GM23338 (cell line): ENCODE measurements at regions not wholly inside any gene's neighbourhood (a gene's known extent, or its start where the extent isn't known, plus 50 kb on each side); places are given as distances from the start of the nearest gene placed in this dataset.
A peak's percentile ranks its signal among the peaks of the same experiment; 100 is the strongest.

Source experiments
- CREB1 ChIP-seq: fragments of 250-450 bp; sonication (Bioruptor Pico); IDR thresholded peaks from 2 replicates; pipeline ENCODE4 v1.5.0; 2020; ENCODE audit warnings: low read depth, mild to moderate bottlenecking, moderate library complexity
- EZH2 ChIP-seq: fragments of 200-600 bp; sonication (generic); IDR thresholded peaks from one replicate; pipeline ENCODE4 v1.8.0; 2017; ENCODE audit warnings: antibody characterized with exemption, mild to moderate bottlenecking, low read depth; ENCODE audit not compliant: unreplicated experiment
- EZH2phosphoT487 ChIP-seq: fragments of 200-600 bp; sonication (generic); IDR thresholded peaks from one replicate; pipeline ENCODE4 v1.8.1; 2018; ENCODE audit warnings: antibody characterized with exemption; ENCODE audit not compliant: unreplicated experiment
- JUNB ChIP-seq: IDR thresholded peaks from one replicate; pipeline ENCODE4 v1.6.1; 2016; ENCODE audit warnings: antibody characterized with exemption; ENCODE audit not compliant: unreplicated experiment
- NANOG ChIP-seq: IDR thresholded peaks from 2 replicates; pipeline ENCODE4 v1.6.1; 2016; ENCODE audit warnings: antibody characterized with exemption, borderline replicate concordance
- POLR2AphosphoS5 ChIP-seq: IDR thresholded peaks from 2 replicates; pipeline ENCODE4 v1.6.1; 2016; ENCODE audit warnings: antibody characterized with exemption, low read depth
- STAT1 ChIP-seq: IDR thresholded peaks from one replicate; pipeline ENCODE4 v1.6.1; 2016; ENCODE audit warnings: antibody characterized with exemption; ENCODE audit not compliant: unreplicated experiment
- ZNF114 ChIP-seq: fragments of 250-450 bp; sonication (Bioruptor Pico); IDR thresholded peaks from 2 replicates; pipeline ENCODE4 v1.5.0; 2020; ENCODE audit warnings: mild to moderate bottlenecking, moderate library complexity
- ZNF331 ChIP-seq: fragments of 250-450 bp; sonication (Bioruptor Pico); IDR thresholded peaks from 2 replicates; pipeline ENCODE4 v1.5.0; 2020; ENCODE audit warnings: low read depth, mild to moderate bottlenecking, moderate library complexity
- TF ChIP-seq, protein P1 (sequence below), 2 experiments: fragments of 200-600 bp in 1 of 2; sonication (generic) in 1 of 2; conservative IDR thresholded peaks; 2 replicates each; pipeline versions ENCODE4 v1.5.1 to v1.6.1; 2016 to 2017; ENCODE audit warnings: antibody characterized with exemption in 2 of 2, low read depth in 2 of 2, mild to moderate bottlenecking in 2 of 2, moderate library complexity in 1 of 2
- TF ChIP-seq, protein P2 (sequence below): IDR thresholded peaks from one replicate; pipeline ENCODE4 v1.6.1; 2018; ENCODE audit warnings: antibody characterized with exemption; ENCODE audit not compliant: unreplicated experiment
- TF ChIP-seq, protein P3 (sequence below): IDR thresholded peaks from 2 replicates; pipeline ENCODE4 v1.6.1; 2016; ENCODE audit warnings: antibody characterized with exemption

DNA sequence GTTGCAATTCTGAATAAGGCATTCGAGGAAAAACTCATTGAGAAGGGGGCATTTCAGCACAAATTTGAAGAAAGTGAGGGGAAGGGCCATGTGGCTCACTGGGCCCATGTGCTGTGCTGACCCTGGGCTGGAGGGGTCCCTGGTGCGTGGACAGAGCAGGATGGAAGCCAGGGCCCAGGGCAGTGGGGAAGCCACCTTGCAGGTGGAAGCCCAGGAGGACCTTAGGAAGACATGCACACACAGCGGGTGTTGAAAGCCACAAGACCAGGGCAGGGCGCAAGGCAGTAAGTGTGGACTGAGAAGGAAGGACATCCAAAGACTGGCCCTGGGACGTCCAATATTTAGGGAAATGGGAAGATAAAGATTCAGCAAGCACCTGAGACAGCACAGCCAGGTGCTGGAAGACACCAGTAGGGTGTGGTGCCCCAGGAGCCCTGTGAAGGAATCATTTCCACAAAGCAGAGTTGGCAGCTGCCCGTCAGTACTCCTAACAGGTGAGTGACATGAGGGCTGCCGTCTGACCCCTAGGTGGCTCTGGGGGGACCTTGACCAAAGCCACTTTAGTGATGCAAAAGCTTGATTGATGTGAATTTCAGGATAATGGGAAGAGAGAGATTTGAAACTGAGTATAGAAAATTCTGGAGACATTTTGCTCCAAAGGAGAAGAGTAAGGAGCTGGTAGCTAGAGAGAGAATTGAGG is 254.4 kb upstream of the EXOC2 start:
- no peak for TF ChIP-seq EZH2phosphoT487
- TF ChIP-seq, protein P1, sequence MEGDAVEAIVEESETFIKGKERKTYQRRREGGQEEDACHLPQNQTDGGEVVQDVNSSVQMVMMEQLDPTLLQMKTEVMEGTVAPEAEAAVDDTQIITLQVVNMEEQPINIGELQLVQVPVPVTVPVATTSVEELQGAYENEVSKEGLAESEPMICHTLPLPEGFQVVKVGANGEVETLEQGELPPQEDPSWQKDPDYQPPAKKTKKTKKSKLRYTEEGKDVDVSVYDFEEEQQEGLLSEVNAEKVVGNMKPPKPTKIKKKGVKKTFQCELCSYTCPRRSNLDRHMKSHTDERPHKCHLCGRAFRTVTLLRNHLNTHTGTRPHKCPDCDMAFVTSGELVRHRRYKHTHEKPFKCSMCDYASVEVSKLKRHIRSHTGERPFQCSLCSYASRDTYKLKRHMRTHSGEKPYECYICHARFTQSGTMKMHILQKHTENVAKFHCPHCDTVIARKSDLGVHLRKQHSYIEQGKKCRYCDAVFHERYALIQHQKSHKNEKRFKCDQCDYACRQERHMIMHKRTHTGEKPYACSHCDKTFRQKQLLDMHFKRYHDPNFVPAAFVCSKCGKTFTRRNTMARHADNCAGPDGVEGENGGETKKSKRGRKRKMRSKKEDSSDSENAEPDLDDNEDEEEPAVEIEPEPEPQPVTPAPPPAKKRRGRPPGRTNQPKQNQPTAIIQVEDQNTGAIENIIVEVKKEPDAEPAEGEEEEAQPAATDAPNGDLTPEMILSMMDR (conservative IDR thresholded peaks at IDR 0.05; ENCODE audit: low read depth in 2 of 2) = 0 out of 4 replicates have a peak, but pooled peaks have one; percentile 8 to 11
- TF ChIP-seq, protein P2, sequence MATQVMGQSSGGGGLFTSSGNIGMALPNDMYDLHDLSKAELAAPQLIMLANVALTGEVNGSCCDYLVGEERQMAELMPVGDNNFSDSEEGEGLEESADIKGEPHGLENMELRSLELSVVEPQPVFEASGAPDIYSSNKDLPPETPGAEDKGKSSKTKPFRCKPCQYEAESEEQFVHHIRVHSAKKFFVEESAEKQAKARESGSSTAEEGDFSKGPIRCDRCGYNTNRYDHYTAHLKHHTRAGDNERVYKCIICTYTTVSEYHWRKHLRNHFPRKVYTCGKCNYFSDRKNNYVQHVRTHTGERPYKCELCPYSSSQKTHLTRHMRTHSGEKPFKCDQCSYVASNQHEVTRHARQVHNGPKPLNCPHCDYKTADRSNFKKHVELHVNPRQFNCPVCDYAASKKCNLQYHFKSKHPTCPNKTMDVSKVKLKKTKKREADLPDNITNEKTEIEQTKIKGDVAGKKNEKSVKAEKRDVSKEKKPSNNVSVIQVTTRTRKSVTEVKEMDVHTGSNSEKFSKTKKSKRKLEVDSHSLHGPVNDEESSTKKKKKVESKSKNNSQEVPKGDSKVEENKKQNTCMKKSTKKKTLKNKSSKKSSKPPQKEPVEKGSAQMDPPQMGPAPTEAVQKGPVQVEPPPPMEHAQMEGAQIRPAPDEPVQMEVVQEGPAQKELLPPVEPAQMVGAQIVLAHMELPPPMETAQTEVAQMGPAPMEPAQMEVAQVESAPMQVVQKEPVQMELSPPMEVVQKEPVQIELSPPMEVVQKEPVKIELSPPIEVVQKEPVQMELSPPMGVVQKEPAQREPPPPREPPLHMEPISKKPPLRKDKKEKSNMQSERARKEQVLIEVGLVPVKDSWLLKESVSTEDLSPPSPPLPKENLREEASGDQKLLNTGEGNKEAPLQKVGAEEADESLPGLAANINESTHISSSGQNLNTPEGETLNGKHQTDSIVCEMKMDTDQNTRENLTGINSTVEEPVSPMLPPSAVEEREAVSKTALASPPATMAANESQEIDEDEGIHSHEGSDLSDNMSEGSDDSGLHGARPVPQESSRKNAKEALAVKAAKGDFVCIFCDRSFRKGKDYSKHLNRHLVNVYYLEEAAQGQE = no peak
- no peak for TF ChIP-seq EZH2
- TF ChIP-seq POLR2AphosphoS5 = no peak
- no peak for TF ChIP-seq CREB1 (CRISPR knock-in tag)
- no peak for TF ChIP-seq NANOG
- no peak for TF ChIP-seq JUNB
- no peak for TF ChIP-seq ZNF114 (CRISPR knock-in tag)
- no peak for TF ChIP-seq ZNF331 (CRISPR knock-in tag)
- TF ChIP-seq, protein P3, sequence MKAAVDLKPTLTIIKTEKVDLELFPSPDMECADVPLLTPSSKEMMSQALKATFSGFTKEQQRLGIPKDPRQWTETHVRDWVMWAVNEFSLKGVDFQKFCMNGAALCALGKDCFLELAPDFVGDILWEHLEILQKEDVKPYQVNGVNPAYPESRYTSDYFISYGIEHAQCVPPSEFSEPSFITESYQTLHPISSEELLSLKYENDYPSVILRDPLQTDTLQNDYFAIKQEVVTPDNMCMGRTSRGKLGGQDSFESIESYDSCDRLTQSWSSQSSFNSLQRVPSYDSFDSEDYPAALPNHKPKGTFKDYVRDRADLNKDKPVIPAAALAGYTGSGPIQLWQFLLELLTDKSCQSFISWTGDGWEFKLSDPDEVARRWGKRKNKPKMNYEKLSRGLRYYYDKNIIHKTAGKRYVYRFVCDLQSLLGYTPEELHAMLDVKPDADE = no peak
- no peak for TF ChIP-seq STAT1
